Heart left ventricle (tissue), 16 donors: ENCODE measurements at regions not wholly inside any gene's neighbourhood (a gene's known extent, or its start where the extent isn't known, plus 50 kb on each side); places are given as distances from the start of the nearest gene placed in this dataset.
"Not testable (repeated sequence)": the region's sequence is repeated elsewhere in the genome, so short reads cannot be mapped to it uniquely, and the experiment has no call there.

Source experiments
- ATAC-seq, 4 donors: fragments of 200-7000 bp; cut with Tn5 transposase; one replicate each; pipeline ENCODE4 v1.9.1; 2020 to 2022; ENCODE audit warnings: moderate library complexity in 4 of 4, mild to moderate bottlenecking in 3 of 4, moderate number of reproducible peaks in 1 of 4
- DNase-seq, 5 donors: peaks; one replicate each; pipeline ENCODE4 v3.0.0-alpha.2; 2020
- H3K27ac ChIP-seq, 12 donors: fragments of 200-600 bp; sonication (generic) in 4 of 12; one replicate each; pipeline versions ENCODE4 v1.5.0 to v1.8.0; 2016 to 2022; ENCODE audit warnings: mild to moderate bottlenecking in 2 of 12
- H3K27me3 ChIP-seq, 9 donors: fragments of 200-600 bp; sonication (generic) in 2 of 9; one replicate each; pipeline versions ENCODE4 v1.5.1 to v1.8.0; 2016 to 2022; ENCODE audit warnings: mild to moderate bottlenecking in 3 of 9
- H3K36me3 ChIP-seq, 9 donors: fragments of 200-600 bp; sonication (generic) in 2 of 9; one replicate each; pipeline versions ENCODE4 v1.5.0 to v1.8.0; 2018 to 2022; ENCODE audit warnings: mild to moderate bottlenecking in 2 of 9
- H3K4me1 ChIP-seq, 12 donors: fragments of 200-600 bp; sonication (generic) in 4 of 12; one replicate each; pipeline versions ENCODE4 v1.5.0 to v1.8.0; 2016 to 2022; ENCODE audit warnings: mild to moderate bottlenecking in 3 of 12
- H3K4me3 ChIP-seq, 12 donors: fragments of 200-600 bp; sonication (generic) in 4 of 12; one replicate each; pipeline versions ENCODE4 v1.5.0 to v1.8.0; 2017 to 2022; ENCODE audit warnings: mild to moderate bottlenecking in 9 of 12, moderate library complexity in 4 of 12
- H3K9me3 ChIP-seq, 12 donors: fragments of 200-600 bp; sonication (generic) in 4 of 12; one replicate each; pipeline versions ENCODE4 v1.5.0 to v1.8.0; 2016 to 2022; ENCODE audit warnings: mild to moderate bottlenecking in 1 of 12
- CTCF ChIP-seq, 12 donors: fragments of 200-600 bp; sonication (generic) in 4 of 12; IDR thresholded peaks; one replicate each; pipeline versions ENCODE4 v1.5.0 to v1.8.0; 2018 to 2022; ENCODE audit warnings: antibody characterized with exemption in 12 of 12, mild to moderate bottlenecking in 5 of 12
- POLR2A ChIP-seq, 2 donors: fragments of 450-650 bp; IDR thresholded peaks; one replicate each; pipeline ENCODE4 v1.6.1; 2017; ENCODE audit warnings: antibody characterized with exemption in 2 of 2, mild to moderate bottlenecking in 2 of 2, moderate library complexity in 2 of 2
- WGBS, 4 donors: extraction: QIAGEN DNeasy Blood & Tissue Kit in 2 of 4; methylation state at CpG; one replicate each; pipeline versions ENCODE4 v1.1.5 to v1.1.7; 2013 to 2018; 5-methylcytosine and 5-hydroxymethylcytosine counted together
- intact Hi-C, 10 donors: fragments of 100-400 bp; cut with DNase I; formaldehyde crosslinking; loops; one replicate each; pipeline versions ENCODE4 v1.11.1 to v1.14.2; 2022
- donor health status: ischemic (EF 13 %, LVEDD 7.1; RV severe dilation, severe dysfunction).
- donor health status: healthy with polysubstance abuse.
- donor health status: DM: no; HTN: yes; CAD: no.
- donor health status: DM: no; HTN: no; CAD: no.
- donor health status: ischemic (EF 25% LVEDD 6.9; RV normal size, moderate dysfunction).
- donor health status: ischemic (EF 25% LVEDD 5.7; RV mildly dilated, moderate dysfunction).
- donor health status: healthy.
- donor health status: DM: yes; HTN: yes; CAD: no.
- donor health status: ischemic (EF 35%, LVEDD 5.7; RV mildly dilated, moderate dysfunction).
- donor health status: nonischemic (EF 11% LVEDD 7.7; RV severe dilation, severe dysfunction).
- donor health status: DM: yes; HTN: yes; CAD: no.
- donor health status: PGD.
- donor health status: ischemic (EF 29% LVEDD 5.4; RV normal size, mild dysfunction).
- donor health status: nonischemic (EF 23%, LVEDD 6.1; RV moderate dilation, normal function).

GRCh38 chr2:138881126-138881525, 100.9 kb upstream of the NXPH2 start:
- 43 to 77% (median 63%) methylated on average over 1 of the region's 1 CpG for WGBS, 4 donors
- TF ChIP-seq CTCF (IDR thresholded peaks at IDR 0.05) = no peak
- TF ChIP-seq POLR2A (IDR thresholded peaks at IDR 0.05) = no peak
- Histone ChIP-seq H3K27me3 (no peaks in the 10 kb centered on the region), H3K4me1 (no peaks in the 10 kb centered on the region), H3K36me3 (no peaks in the 10 kb centered on the region), H3K9me3 (no peaks in the 10 kb centered on the region), H3K4me3 (no peak overlapping the region), H3K27ac (no peak overlapping the region)
- DNase-seq (no peak), ATAC-seq (no peak)
- intact Hi-C loops = no loop called here

GRCh38 chr2:138879931-138880330, 99.7 kb upstream of the NXPH2 start:
- ATAC-seq = no peak
- no peaks in the 10 kb centered on the region for H3K27me3 ChIP-seq
- 78 to 85% (median 82%) methylated on average over 2 of the region's 2 CpGs for WGBS, 4 donors
- no peak for DNase-seq
- H3K4me1 ChIP-seq = no peaks in the 10 kb centered on the region
- H3K27ac ChIP-seq = no peak overlapping the region
- no peaks in the 10 kb centered on the region for H3K36me3 ChIP-seq
- TF ChIP-seq CTCF (IDR thresholded peaks at IDR 0.05) = no peak
- no peaks in the 10 kb centered on the region for H3K9me3 ChIP-seq
- no peak overlapping the region for H3K4me3 ChIP-seq
- intact Hi-C loops = no loop called here

GRCh38 chr2:138877421-138877820, 97.2 kb upstream of the NXPH2 start:
- ATAC-seq (no peak), DNase-seq (no peak)
- no peak overlapping the region for H3K27ac ChIP-seq
- H3K9me3 ChIP-seq = no peaks in the 10 kb centered on the region
- H3K36me3 ChIP-seq = no peaks in the 10 kb centered on the region
- WGBS, 4 donors = 59 to 75% (median 68%) methylated on average over 3 of the region's 3 CpGs
- H3K4me3 ChIP-seq = no peak overlapping the region
- no peak for TF ChIP-seq CTCF (IDR thresholded peaks at IDR 0.05)
- intact Hi-C loops = no loop called here
- H3K4me1 ChIP-seq = no peaks in the 10 kb centered on the region
- H3K27me3 ChIP-seq = no peaks in the 10 kb centered on the region

GRCh38 chr2:138874251-138874650, 94.1 kb upstream of the NXPH2 start:
- Histone ChIP-seq H3K36me3 (no peaks in the 10 kb centered on the region), H3K4me1 (no peaks in the 10 kb centered on the region), H3K27ac (no peak overlapping the region), H3K4me3 (no peak overlapping the region), H3K27me3 (no peaks in the 10 kb centered on the region), H3K9me3 (no peaks in the 10 kb centered on the region)
- intact Hi-C loops = no loop called here
- no peak for TF ChIP-seq POLR2A (IDR thresholded peaks at IDR 0.05)
- TF ChIP-seq CTCF (IDR thresholded peaks at IDR 0.05) = no peak
- ATAC-seq (no peak), DNase-seq (no peak)
- 70 to 72% (median 71%) methylated on average over 1 of the region's 1 CpG for WGBS, 4 donors

- H3K27me3 ChIP-seq, H3K9me3 ChIP-seq, intact Hi-C loops, H3K36me3 ChIP-seq, H3K4me3 ChIP-seq, H3K27ac ChIP-seq, DNase-seq, ATAC-seq, H3K4me1 ChIP-seq: not testable (repeated sequence)
- 85 to 100% (median 100%) methylated on average over 1 to 9 of the region's 10 CpGs for WGBS, 4 donors
Observed at GRCh38 chr2:138872116-138872515, 91.9 kb upstream of the NXPH2 start.
